Lung (tissue), 11 donors: ENCODE measurements at regions not wholly inside any gene's neighbourhood (a gene's known extent, or its start where the extent isn't known, plus 50 kb on each side); places are given as distances from the start of the nearest gene placed in this dataset.
"Not testable (repeated sequence)": the region's sequence is repeated elsewhere in the genome, so short reads cannot be mapped to it uniquely, and the experiment has no call there.

Source experiments
- ATAC-seq: fragments of 200-7000 bp; cut with Tn5 transposase; one replicate; pipeline ENCODE4 v1.9.1; 2020; ENCODE audit warnings: moderate number of reproducible peaks; ENCODE audit not compliant: insufficient read depth, low FRiP score
- DNase-seq, 3 donors: peaks; one replicate each; pipeline ENCODE4 v3.0.0-alpha.2; 2013 to 2017
- H3K27ac ChIP-seq, 2 donors: one replicate each; pipeline ENCODE4 v1.5.1; 2013; ENCODE audit warnings: mild to moderate bottlenecking in 2 of 2, moderate library complexity in 2 of 2, control low read depth in 1 of 2, inconsistent platforms in 1 of 2, low read depth in 1 of 2, low read length in 1 of 2
- H3K27me3 ChIP-seq, 3 donors: one replicate each; pipeline ENCODE4 v1.5.1; 2013; ENCODE audit warnings: low read length in 2 of 3; ENCODE audit not compliant: control insufficient read depth in 3 of 3, insufficient read depth in 3 of 3
- H3K36me3 ChIP-seq, 4 donors: one replicate each; pipeline ENCODE4 v1.5.1; 2013; ENCODE audit warnings: low read length in 4 of 4, mild to moderate bottlenecking in 1 of 4, moderate library complexity in 1 of 4; ENCODE audit not compliant: control insufficient read depth in 4 of 4, insufficient read depth in 4 of 4
- H3K4me1 ChIP-seq, 5 donors: one replicate each; pipeline ENCODE4 v1.5.1; 2013; ENCODE audit warnings: low read length in 5 of 5, mild to moderate bottlenecking in 2 of 5, moderate library complexity in 1 of 5; ENCODE audit not compliant: control insufficient read depth in 5 of 5, insufficient read depth in 5 of 5
- H3K4me3 ChIP-seq: one replicate; pipeline ENCODE4 v1.5.1; 2013; ENCODE audit warnings: mild to moderate bottlenecking, control low read depth, moderate library complexity
- H3K9ac ChIP-seq, 2 donors: one replicate each; pipeline ENCODE4 v1.5.1; 2013; ENCODE audit warnings: low read length in 2 of 2, control low read depth in 1 of 2; ENCODE audit not compliant: insufficient read depth in 1 of 2
- H3K9me3 ChIP-seq, 4 donors: one replicate each; pipeline ENCODE4 v1.5.1; 2013; ENCODE audit warnings: low read length in 3 of 4, mild to moderate bottlenecking in 1 of 4, moderate library complexity in 1 of 4; ENCODE audit not compliant: control insufficient read depth in 4 of 4, insufficient read depth in 3 of 4
- WGBS, 2 donors: extraction: QIAGEN DNeasy Blood & Tissue Kit; methylation state at CpG; one replicate each; pipeline ENCODE4 v1.1.7; 2013; 5-methylcytosine and 5-hydroxymethylcytosine counted together
- TF ChIP-seq, protein P1 (sequence below): IDR thresholded peaks from 2 replicates; pipeline ENCODE4 v1.5.1; 2012; ENCODE audit warnings: mild to moderate bottlenecking; ENCODE audit errors: control extremely low read depth, extremely low read depth
- donor health status: control.
- donor health status: control.
- donor health status: Bipolar disorder and iron deficiency.
- donor health status: healthy.
- donor health status: DM: yes; HTN: yes; CAD: no.

DNA sequence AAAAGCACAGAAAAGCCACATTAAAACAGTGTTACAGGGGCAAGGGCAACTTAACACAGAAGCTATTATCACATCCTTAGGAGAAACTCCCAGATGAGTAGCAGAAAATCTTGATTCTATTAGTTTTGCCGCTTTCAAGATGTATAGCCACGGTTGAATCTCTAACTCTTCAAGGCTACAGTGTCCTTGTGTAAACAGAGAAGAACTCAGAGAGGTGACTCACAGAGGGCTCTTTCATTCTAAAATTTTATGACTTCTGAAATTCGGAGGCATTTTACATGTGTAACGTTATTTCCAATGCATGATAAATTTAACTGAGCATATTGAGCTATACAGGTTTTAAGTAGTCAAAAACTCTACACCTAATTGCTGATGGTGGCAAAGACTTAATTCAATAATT lies 846.6 kb downstream of the GBE1 start:
- TF ChIP-seq, protein P1, sequence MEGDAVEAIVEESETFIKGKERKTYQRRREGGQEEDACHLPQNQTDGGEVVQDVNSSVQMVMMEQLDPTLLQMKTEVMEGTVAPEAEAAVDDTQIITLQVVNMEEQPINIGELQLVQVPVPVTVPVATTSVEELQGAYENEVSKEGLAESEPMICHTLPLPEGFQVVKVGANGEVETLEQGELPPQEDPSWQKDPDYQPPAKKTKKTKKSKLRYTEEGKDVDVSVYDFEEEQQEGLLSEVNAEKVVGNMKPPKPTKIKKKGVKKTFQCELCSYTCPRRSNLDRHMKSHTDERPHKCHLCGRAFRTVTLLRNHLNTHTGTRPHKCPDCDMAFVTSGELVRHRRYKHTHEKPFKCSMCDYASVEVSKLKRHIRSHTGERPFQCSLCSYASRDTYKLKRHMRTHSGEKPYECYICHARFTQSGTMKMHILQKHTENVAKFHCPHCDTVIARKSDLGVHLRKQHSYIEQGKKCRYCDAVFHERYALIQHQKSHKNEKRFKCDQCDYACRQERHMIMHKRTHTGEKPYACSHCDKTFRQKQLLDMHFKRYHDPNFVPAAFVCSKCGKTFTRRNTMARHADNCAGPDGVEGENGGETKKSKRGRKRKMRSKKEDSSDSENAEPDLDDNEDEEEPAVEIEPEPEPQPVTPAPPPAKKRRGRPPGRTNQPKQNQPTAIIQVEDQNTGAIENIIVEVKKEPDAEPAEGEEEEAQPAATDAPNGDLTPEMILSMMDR = no peak
- 71 to 84% methylated on average over 4 of the region's 4 CpGs for WGBS, 2 donors
- Histone ChIP-seq H3K4me3 (no peak overlapping the region), H3K9ac (no peak overlapping the region), H3K27ac (no peak overlapping the region), H3K9me3 (peaks cover 0 to 2% (median 0%) of the 10 kb centered on the region in 4 donors), H3K4me1 (no peaks in the 10 kb centered on the region), H3K36me3 (no peaks in the 10 kb centered on the region), H3K27me3 (no peaks in the 10 kb centered on the region)
- no peak for ATAC-seq
- DNase-seq = no peak

DNA sequence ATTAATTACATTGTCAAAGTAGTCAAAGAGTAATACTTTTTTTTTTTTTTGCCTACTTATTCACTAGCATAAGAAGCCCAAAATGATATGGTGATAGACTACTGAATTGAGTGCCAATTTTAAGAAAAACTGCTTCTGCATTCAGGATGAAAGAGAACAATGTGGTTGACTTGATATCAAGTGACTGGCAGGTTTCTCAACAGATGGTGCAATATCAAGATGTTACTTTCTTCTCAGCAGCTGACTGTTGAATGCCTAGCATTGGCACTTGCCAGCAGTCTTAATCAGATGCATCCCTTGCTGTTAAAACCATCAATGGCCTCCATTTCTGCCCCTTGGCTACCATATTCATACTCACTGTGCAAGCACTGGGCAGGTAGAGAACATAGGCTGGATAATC lies 863.2 kb downstream of the GBE1 start:
- no peak for DNase-seq
- TF ChIP-seq, protein P1 = no peak
- no peaks in the 10 kb centered on the region for H3K4me1 ChIP-seq
- peaks cover 0 to 5% (median 0%) of the 10 kb centered on the region in 4 donors for H3K9me3 ChIP-seq
- no peaks in the 10 kb centered on the region for H3K36me3 ChIP-seq
- no peaks in the 10 kb centered on the region for H3K27me3 ChIP-seq
- no peak overlapping the region for H3K4me3 ChIP-seq
- ATAC-seq = no peak
- no peak overlapping the region for H3K9ac ChIP-seq
- no peak overlapping the region for H3K27ac ChIP-seq

DNA sequence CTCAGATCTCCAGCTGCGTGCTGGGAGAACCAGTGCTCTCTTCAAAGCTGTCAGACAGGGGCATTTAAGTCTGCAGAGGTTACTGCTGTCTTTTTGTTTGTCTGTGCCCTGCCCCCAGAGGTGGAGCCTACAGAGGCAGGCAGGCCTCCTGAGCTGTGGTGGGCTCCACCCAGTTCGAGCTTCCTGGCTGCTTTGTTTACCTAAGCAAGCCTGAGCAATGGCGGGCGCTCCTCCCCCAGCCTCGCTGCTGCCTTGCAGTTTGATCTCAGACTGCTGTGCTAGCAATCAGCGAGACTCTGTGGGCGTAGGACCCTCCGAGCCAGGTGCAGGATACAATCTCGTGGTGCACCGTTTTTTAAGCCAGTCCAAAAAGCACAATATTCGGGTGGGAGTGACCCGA lies 864.4 kb downstream of the GBE1 start:
- H3K4me1 ChIP-seq, H3K9me3 ChIP-seq, H3K27ac ChIP-seq, ATAC-seq, DNase-seq, H3K4me3 ChIP-seq, H3K36me3 ChIP-seq, H3K9ac ChIP-seq, H3K27me3 ChIP-seq: not testable (repeated sequence)
- 75 to 77% methylated on average over 9 to 12 of the region's 12 CpGs for WGBS, 2 donors

DNA sequence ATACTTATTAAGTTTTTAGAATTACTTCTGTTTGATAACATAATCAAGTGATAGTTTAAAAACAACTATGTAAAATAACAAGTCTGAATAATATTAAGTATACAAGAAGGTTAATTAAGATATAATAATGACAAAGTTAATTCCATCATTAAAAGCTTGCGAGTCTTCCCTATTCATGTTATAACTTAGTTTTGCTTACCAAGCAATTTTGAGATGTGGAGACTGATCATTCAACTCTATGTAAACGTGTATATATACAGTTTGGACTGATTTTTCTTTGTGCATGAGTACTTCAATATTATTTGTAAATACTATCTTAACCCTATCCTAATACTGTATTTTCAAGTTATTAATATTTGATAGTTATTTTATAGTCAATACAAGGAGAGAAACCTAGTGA lies 870.9 kb downstream of the GBE1 start:
- TF ChIP-seq, protein P1 = no peak
- ATAC-seq (no peak), DNase-seq (no peak)
- Histone ChIP-seq H3K36me3 (no peaks in the 10 kb centered on the region), H3K4me3 (no peak overlapping the region), H3K9me3 (no peaks in the 10 kb centered on the region), H3K27ac (no peak overlapping the region), H3K27me3 (no peaks in the 10 kb centered on the region), H3K4me1 (no peaks in the 10 kb centered on the region), H3K9ac (no peak overlapping the region)
- 73 to 78% methylated on average over 2 of the region's 2 CpGs for WGBS, 2 donors
